A204.1 (cell line): ENCODE measurements at regions not wholly inside any gene's neighbourhood (a gene's known extent, or its start where the extent isn't known, plus 50 kb on each side); places are given as distances from the start of the nearest gene placed in this dataset.
"Not testable (repeated sequence)": the region's sequence is repeated elsewhere in the genome, so short reads cannot be mapped to it uniquely, and the experiment has no call there.

Experiments
- FAIRE-seq: peaks from 2 replicates; lab custom pipeline; 2012; peaks lifted over from hg19 to GRCh38; lab: Jason Lieb, UNC

GRCh38 chr21:27817074-27817473, 850.2 kb upstream of the ADAMTS5 start:
- no peak for FAIRE-seq

GRCh38 chr21:27816301-27816700, 849.4 kb upstream of the ADAMTS5 start:
- FAIRE-seq = no peak

DNA sequence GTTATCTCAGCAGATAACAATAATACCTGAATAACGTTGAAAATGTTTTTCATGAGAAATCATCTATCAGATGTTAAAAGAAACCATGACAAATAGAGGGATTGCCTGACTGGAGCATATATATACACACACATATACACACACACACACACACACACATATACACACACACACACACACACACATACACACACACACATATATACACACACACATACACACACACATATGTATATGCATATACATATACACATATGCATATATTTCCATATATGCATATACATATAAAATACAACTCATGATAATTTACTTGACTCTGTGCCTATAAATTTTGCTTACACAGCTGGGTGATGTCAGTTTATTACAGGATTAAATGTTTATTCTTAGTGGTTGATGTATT, 847.3 kb upstream of the ADAMTS5 start:
- FAIRE-seq = no peak

GRCh38 chr21:27813750-27814149, 846.9 kb upstream of the ADAMTS5 start:
- no peak for FAIRE-seq

DNA sequence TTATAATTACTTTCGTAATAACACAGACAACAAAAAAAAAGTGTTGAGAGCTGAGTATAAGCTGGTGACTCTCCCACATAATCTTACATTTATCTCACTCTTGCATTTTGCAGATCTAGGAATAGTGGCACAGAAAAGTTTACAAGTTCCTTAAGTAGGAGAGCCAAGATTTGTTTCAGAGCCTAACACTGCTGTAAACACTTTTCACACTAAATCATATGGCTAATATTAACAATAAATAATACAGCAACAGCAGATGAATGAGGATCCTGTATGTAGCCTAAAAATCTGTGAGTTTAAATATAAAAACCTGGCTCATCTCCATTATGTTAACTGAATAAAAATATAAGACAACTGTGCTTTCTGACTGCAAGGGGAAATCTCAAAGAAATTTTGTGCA, 846.5 kb upstream of the ADAMTS5 start:
- no peak for FAIRE-seq

DNA sequence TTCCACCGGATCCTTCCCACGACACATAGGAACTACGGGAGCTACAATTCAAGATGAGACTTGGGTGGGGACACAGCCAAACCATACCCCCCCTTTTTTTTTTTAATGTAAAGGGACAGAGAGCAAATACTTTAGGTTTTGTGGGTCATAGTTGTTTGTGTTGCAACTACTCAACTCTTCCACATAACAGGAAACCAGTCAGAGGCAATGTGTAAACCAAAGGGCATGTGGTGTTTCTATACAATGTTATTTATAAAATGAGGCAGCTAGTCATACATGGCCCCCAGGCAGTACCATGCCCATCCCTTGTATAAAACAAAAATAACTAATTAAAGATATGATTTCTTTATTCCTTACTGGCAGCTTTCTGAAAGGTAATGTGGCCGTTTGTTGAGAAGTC, 845.4 kb upstream of the ADAMTS5 start:
- FAIRE-seq = no peak

GRCh38 chr21:27808923-27809322, 842.0 kb upstream of the ADAMTS5 start:
- FAIRE-seq = no peak

- FAIRE-seq = no peak
Observed at GRCh38 chr21:27807596-27807995, 840.7 kb upstream of the ADAMTS5 start.

- no peak for FAIRE-seq
Observed at GRCh38 chr21:27806281-27806680, 839.4 kb upstream of the ADAMTS5 start.

GRCh38 chr21:27805696-27806095, 838.8 kb upstream of the ADAMTS5 start:
- FAIRE-seq = no peak

DNA sequence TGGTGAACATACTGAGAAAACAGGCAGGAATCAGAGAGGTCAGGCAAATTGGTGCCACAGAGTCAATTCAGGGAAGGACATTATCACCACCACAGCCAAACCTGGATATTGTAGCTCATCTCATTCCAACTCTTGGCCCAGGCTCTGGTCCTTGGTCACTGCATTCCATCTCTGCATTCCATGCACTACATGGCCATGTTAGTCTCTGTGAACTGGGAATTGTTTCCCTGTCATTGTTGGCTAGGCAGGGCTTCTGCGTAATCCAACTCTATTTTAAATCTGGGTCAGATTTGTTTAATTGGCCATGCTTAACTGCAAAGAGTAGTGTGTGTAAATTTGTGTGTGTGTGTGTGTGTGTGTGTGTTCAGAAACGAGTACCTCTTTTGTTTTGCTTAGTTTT, 837.6 kb upstream of the ADAMTS5 start:
- no peak for FAIRE-seq

- FAIRE-seq = peak; percentile 25
Observed at GRCh38 chr21:27803571-27803970, 836.7 kb upstream of the ADAMTS5 start.

GRCh38 chr21:27802816-27803475, 836.1 kb upstream of the ADAMTS5 start:
- FAIRE-seq = no peak

DNA sequence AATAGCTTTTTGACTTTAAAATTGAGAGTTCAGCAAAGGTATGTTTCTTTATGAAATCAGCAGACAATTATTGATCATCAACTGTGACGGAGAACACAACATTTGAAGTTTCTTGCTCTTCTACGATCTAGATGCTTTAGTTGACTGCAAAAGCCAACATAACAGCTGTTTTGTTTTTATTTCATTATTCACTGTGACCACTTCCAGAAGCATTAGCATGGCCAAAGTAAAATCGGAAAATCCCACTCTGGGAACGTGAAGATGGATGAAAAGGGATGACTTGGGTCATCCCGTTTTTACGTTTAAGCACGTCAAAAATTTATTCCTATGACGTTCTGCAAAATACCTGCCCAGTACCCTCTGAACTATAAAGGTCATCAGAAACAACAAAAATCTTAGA, 833.0 kb upstream of the ADAMTS5 start:
- no peak for FAIRE-seq

DNA sequence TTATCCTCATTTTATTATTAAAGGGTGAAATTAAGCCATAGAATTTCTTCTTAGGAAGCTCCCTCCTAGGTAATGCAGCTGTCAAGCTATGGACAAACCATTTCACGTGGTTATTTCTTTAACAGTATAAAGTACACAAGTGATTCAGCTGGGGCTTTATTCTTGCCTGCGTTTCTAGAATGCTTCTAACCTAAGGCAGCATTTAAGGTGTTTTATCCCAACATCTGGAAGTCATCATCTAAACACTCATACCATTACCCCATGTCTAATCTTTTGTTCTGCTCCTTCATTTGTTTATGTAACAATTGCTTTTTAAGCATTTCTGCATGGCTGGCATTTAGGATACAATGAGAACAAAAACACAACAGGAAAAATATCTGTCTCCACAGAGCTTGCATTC, 829.2 kb upstream of the ADAMTS5 start:
- FAIRE-seq = no peak

GRCh38 chr21:27795418-27795817, 828.5 kb upstream of the ADAMTS5 start:
- FAIRE-seq = no peak

DNA sequence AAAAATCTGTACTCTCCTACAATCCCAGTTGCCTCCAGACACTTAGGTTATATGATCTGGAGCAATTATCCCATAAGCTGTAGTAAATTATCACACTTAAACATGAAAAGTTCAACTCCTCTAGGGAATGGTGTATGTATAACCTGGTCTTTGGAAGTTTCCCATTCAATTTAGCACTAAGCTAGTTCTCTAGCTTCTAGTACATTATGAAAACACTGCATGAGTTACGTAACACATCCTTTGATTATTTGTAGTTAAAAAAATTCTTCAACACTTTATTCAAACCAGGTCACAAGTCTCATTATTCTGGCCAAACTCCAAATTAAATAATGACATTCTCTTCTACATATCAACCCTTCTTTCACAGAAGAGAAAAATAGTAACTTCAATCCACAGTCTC, 827.0 kb upstream of the ADAMTS5 start:
- FAIRE-seq = no peak

GRCh38 chr21:27787046-27787445, 820.2 kb upstream of the ADAMTS5 start:
- FAIRE-seq = no peak

- FAIRE-seq = no peak
Observed at GRCh38 chr21:27779606-27780005, 812.7 kb upstream of the ADAMTS5 start.

DNA sequence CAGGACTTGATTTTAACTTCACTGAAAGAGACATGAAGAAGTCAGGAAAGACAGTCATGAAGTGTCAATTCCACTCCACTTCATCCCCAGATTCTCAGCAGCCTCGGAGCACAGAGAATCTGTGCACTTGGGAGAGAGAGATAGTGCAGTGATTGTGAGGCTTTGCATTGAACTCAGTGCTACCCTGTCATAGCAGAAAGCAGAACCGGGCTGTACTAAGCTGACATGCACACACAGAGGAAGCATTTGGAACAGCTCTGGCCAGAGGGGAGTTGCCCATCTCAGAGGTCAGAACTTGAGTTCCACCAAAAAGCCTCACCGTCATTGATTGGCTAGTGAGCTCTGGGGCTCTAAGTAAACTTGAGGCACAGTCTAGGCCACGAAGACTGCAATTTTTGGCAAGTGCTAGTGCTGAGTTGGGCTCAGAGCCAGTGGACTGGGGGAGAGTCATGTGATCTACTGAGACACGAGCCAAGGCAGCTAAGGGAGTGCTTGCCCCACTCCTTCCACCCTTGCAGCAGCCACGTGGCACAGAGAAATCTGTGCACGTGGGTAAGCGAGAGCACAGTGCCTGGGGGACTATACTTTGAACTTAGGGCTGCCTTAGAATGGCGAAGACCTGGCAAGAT, 810.2 kb upstream of the ADAMTS5 start:
- FAIRE-seq = no peak

DNA sequence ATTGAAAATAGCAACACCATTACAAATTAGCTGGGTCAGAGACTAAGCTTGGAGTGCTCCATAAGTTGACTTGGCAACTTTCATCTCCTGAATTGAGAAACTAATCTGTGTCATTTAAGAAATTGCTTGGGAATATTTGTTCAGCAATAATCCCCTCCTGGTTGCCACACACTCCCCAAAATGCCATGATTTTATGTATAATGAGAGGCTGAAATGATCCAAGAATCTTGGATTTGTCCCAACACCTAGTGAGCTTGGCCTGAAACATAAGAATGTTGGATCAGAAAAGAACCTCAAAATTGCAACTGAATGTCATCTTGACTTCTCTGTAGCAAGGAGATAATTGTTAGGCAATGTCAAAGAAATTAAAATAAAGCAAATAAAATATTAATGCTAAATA, 805.9 kb upstream of the ADAMTS5 start:
- no peak for FAIRE-seq

- FAIRE-seq = no peak
Observed at GRCh38 chr21:27771938-27772483, 805.1 kb upstream of the ADAMTS5 start.

GRCh38 chr21:27769763-27770162, 802.9 kb upstream of the ADAMTS5 start:
- no peak for FAIRE-seq

- FAIRE-seq = not testable (repeated sequence)
Observed at GRCh38 chr21:27768046-27768637, 801.3 kb upstream of the ADAMTS5 start.
